Inflammatory macrophage treated with lipopolysaccharide for 4 hours (primary cell): ENCODE measurements at regions not wholly inside any gene's neighbourhood (a gene's known extent, or its start where the extent isn't known, plus 50 kb on each side); places are given as distances from the start of the nearest gene placed in this dataset.
A peak's percentile ranks its signal among the peaks of the same experiment; 100 is the strongest.
"Not testable (repeated sequence)": the region's sequence is repeated elsewhere in the genome, so short reads cannot be mapped to it uniquely, and the experiment has no call there.

Experiments
- DNase-seq: peaks from one replicate; pipeline ENCODE4 v3.0.0-alpha.2; 2020

GRCh38 chr2:208608122-208608835 is 201.7 kb downstream of the PTH2R start:
- no peak for DNase-seq

- no peak for DNase-seq
Measured at GRCh38 chr2:208609166-208609804, 202.7 kb downstream of the PTH2R start.

GRCh38 chr2:208615675-208616074 is 209.1 kb downstream of the PTH2R start:
- DNase-seq = not testable (repeated sequence)

- no peak for DNase-seq
Measured at GRCh38 chr2:208618220-208618619, 211.6 kb downstream of the PTH2R start.

GRCh38 chr2:208619993-208620392 is 213.4 kb downstream of the PTH2R start:
- no peak for DNase-seq

GRCh38 chr2:208620487-208620978 is 213.9 kb downstream of the PTH2R start:
- no peak for DNase-seq

GRCh38 chr2:208627110-208627884 is 220.7 kb downstream of the PTH2R start:
- DNase-seq = no peak

GRCh38 chr2:208627916-208628315 is 221.3 kb downstream of the PTH2R start:
- no peak for DNase-seq

GRCh38 chr2:208638059-208638458 is 231.5 kb downstream of the PTH2R start:
- DNase-seq = no peak

GRCh38 chr2:208642125-208642779 is 235.7 kb downstream of the PTH2R start:
- no peak for DNase-seq

- DNase-seq = no peak
Measured at GRCh38 chr2:208643145-208643544, 236.6 kb downstream of the PTH2R start.

- DNase-seq = peak; percentile 16
Measured at GRCh38 chr2:208645226-208645625, 238.6 kb downstream of the PTH2R start.

- no peak for DNase-seq
Measured at GRCh38 chr2:208648368-208648767, 241.8 kb downstream of the PTH2R start.

GRCh38 chr2:208653383-208653782 is 246.8 kb downstream of the PTH2R start:
- DNase-seq = no peak

- DNase-seq = peak; percentile 34
Measured at GRCh38 chr2:208654056-208654455, 247.5 kb downstream of the PTH2R start.

GRCh38 chr2:208657468-208657867 is 250.9 kb downstream of the PTH2R start:
- DNase-seq = no peak

GRCh38 chr2:208669394-208669793 is 262.8 kb downstream of the PTH2R start:
- DNase-seq = no peak

GRCh38 chr2:208671284-208671683 is 264.7 kb downstream of the PTH2R start:
- no peak for DNase-seq

GRCh38 chr2:208671886-208672680 is 265.5 kb downstream of the PTH2R start:
- DNase-seq = no peak

GRCh38 chr2:208673631-208674030 is 267.0 kb downstream of the PTH2R start:
- DNase-seq = no peak

GRCh38 chr2:208674919-208675318 is 268.3 kb downstream of the PTH2R start:
- no peak for DNase-seq

GRCh38 chr2:208685929-208686328 is 279.3 kb downstream of the PTH2R start:
- DNase-seq = not testable (repeated sequence)
